H7 (cell line): ENCODE measurements at regions not wholly inside any gene's neighbourhood (a gene's known extent, or its start where the extent isn't known, plus 50 kb on each side); places are given as distances from the start of the nearest gene placed in this dataset.

Experiments
- DNase-seq: peaks from one replicate; pipeline ENCODE4 v3.0.0; 2012
- H3K27me3 ChIP-seq: 2 replicates; pipeline ENCODE4 v1.6.0; 2011; ENCODE audit warnings: mild to moderate bottlenecking, low read length; ENCODE audit not compliant: control insufficient read depth, insufficient read depth
- H3K36me3 ChIP-seq: replicated peaks from 2 replicates; pipeline ENCODE4 v1.5.1; 2011; ENCODE audit warnings: low read length; ENCODE audit not compliant: control insufficient read depth, insufficient read depth
- H3K4me3 ChIP-seq: 2 replicates; pipeline ENCODE4 v1.5.1; 2011; ENCODE audit warnings: low read depth, mild to moderate bottlenecking, control low read depth, low read length, moderate library complexity; ENCODE audit not compliant: insufficient read depth

DNA sequence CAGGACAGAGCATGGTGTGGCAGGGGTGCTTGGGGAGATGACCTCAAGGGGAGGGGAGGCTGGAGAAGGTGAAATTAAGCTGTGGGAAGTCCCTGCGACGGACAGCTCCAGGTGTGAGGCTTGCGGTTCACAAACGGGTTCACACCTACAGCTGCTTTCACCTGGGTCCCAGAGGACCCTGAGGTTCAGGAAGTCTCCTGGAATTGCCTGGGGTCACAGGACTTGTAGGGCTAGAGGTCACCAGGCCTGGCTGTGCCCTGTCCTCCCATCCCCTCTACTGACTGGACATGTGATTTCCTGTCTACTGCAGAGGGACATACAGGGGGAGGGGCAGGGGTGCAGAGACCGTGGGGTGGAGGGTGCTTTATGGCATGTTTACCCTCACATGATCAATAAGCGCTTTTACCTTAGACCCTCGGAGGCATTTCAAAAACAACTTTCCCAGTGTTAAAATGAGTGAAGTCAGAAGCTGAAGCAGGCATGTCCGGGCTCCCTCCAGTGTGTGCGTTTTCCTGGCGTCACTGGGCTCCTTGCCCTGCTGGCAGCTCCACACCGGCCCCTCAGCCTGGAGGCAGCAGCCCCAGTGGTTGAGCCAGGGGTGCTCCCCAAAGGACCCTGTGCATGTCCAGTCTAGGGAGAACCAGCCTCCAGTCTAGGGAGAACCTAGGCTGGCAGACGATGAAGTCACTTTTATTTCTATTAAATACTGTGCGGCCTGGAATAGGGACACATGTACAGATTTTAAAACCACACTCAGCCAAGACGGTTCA lies 66.6 kb upstream of the IGFBP3 start:
- no peaks in the 10 kb centered on the region for H3K27me3 ChIP-seq
- no peak for DNase-seq
- H3K36me3 ChIP-seq = no peaks in the 10 kb centered on the region
- H3K4me3 ChIP-seq = no peak overlapping the region

DNA sequence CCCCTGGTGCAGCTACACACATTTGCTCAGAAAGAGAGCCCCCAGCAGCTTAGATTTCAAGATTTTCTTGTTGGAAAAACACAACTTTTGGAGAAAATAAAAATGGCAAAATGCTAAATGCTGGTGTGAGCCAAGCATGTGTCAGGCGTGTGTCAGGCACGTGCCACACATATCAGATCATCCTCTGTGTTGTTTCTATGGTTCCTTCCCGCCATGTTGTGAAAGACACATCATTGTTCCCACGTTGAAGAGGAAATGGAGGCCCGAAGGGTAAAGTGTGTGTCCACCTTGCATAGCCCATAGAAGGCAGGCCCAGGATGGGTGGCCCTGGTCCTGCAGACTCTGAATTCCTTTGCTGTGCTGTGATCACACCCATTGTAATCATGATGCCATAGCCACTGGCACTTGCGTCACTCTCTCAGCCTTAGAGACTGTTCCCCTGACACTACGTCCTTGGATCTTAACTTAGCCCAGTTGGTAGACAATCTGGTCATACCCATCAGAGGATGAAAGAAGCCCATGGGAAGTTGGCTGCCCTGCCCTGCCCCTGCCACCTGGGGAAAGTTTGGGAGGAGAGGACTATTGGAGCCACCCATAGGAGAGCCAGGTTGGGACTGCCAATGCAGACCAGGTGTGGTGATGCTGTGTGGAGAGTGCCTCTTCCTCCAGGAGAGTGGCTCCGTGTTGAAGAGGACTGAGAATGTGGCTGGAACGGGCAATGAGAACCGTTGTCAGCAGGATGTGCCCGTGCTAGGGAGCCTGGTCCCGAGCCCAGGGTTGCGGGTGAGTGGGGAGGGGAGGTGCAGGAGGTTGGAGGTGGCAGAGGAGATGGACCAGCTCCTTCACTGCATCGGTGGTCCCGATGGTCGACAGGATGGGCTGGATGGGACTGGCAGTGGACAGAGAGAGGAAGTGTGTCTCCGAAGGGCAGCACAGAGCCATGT lies 65.6 kb upstream of the IGFBP3 start:
- H3K27me3 ChIP-seq = no peaks in the 10 kb centered on the region
- no peak for DNase-seq
- no peaks in the 10 kb centered on the region for H3K36me3 ChIP-seq
- H3K4me3 ChIP-seq = no peak overlapping the region

DNA sequence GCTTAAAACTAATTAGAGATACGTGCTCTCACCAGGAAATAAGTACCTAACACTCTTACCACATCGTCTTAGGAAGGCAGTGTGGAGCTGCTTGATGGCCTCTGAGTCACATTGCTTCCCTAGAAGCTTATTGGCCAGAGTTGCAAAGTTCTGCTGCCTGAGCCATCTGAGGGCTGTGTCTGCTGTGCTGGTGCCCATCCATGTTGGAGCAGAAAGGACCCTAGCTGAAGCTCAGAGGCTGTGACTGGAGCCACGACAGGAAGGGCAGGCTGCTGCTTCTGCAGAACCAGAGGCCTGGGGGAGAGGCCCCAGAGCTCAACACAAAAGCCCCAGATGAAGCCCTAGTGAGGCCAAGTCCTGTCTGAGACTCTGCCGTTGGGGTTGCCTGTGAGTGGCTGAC lies 64.8 kb upstream of the IGFBP3 start:
- Histone ChIP-seq H3K27me3 (no peaks in the 10 kb centered on the region), H3K36me3 (no peaks in the 10 kb centered on the region), H3K4me3 (no peak overlapping the region)
- DNase-seq = no peak

DNA sequence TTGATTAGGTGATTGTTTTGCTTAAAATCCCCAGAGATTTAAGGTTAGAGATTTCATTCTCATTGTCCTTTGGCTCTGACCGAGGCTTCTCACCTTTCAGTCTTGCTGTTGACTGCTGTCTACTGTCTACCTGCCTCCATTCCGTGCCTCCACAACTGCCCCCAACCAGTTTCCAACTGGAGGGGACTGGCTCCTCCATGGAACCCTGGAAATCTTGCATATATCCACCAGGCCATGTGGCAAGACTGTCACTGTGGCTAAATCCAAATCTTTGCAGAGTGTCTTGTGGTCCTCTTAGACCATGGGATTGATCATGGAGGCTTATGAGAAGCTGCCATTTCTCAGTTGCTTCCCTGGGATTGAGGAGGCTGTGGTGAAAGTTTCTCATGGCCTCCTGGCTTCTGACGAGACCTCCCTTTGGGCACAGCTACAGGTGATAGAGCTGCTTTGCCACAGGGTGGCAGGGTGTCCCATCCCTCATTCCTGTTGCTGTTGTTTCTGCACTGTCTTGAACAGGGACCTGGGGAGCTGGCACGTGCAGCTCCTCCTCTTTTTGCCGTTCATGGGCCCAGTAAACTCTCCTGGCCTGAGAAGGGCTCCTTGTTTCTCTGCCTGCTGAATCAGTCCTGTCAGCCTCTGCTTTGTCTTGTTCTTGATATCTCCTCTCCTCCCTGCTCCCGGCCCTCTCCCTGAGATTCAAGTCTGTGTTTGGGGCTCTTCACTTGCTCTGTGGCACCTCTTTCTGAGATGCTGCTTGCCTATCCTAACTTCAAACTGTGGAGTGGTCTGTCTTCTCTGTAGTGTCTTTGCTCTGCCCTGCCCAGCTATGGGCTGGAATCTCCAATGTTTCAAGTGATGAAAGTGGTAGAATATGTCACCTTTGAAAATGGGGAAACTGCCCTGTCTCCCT lies 63.6 kb upstream of the IGFBP3 start:
- Histone ChIP-seq H3K36me3 (no peaks in the 10 kb centered on the region), H3K27me3 (no peaks in the 10 kb centered on the region), H3K4me3 (no peak overlapping the region)
- DNase-seq = peak; percentile 29

DNA sequence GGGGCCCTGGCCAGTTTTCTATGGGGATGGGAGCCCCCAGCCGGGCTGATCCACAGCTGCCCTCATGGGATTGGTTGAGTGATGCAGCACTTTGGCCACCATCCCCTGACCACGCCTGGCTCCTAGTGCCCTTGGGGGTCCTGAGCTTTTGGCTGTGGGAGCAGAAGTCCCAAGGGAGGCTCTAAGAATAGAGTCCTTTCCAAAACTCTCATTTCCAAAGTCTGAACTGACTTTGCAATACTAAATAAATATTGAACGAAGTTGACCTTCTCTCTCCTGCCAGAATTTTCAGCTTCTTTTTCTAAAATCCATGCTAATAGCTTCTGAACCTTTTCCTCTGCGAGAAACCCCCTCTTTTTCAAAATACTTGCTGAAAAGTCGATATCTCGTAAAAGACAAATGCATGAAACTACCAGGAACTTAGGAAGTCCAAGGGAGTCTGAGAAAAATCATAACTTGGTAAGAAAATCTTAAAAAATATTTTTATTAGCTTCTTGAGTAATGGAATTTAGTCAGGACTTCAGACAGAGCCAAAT lies 62.7 kb upstream of the IGFBP3 start:
- DNase-seq = no peak
- H3K4me3 ChIP-seq = no peak overlapping the region
- H3K27me3 ChIP-seq = no peaks in the 10 kb centered on the region
- no peaks in the 10 kb centered on the region for H3K36me3 ChIP-seq

DNA sequence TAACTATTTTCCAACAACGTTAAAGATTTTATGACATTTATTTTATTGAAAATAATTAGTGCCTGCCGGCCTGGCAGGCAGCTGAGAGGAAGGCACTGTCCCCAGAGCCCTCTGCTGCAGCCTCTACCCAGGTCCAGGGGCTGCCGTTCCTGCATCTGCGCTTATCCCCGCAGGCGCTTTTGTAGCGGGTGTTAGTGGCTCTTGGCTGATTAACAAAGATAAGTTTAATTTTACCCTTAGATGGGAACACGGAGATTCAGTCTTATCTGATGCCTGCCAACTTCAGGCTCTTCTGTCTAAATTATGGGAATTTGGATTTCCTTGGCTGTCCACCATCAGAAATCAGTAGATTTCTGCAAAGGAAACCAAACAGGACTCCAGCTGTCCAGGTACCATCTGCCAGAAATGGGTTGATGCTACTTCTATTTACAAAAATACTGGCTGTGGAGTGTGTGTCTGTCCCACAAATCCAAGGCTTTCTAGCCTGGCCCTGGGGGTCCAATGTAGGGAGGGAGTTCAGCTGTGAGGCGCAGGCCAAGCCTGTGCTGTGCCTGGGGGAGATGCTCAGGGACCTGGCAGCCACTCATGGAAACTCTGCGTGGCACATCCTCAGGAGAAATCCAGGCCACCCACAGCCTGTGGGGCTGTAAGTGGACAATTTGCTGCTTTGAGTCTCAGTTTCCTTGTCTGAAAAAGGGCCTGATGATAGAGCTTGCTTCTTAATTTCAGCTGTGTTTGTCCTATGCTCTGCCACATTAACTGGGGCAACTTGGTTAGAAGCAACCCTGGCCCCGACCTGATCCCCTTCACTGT lies 62.0 kb upstream of the IGFBP3 start:
- no peaks in the 10 kb centered on the region for H3K36me3 ChIP-seq
- no peaks in the 10 kb centered on the region for H3K27me3 ChIP-seq
- no peak for DNase-seq

DNA sequence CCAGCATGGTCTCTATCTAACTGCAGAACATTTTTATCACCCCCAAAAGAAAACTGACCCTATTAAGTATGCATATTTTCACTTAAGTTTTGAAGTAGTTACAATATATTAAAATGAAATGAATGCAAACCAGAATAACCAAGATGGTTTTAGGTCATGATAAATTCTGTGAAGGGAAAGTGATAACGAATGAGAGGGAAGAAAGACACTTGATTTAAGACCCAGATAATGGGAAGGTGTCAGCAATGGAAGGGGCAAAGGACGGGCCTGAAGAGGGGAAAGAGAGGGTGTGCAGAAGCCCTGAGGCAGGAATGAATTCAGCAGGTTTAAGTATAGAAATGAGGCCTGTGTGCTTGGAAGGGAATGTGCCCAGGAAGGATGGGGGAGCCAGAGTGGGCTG lies 61.1 kb upstream of the IGFBP3 start:
- no peaks in the 10 kb centered on the region for H3K27me3 ChIP-seq
- H3K4me3 ChIP-seq = no peak overlapping the region
- H3K36me3 ChIP-seq = no peaks in the 10 kb centered on the region
- DNase-seq = peak; percentile 13

More for the DNA sequence above, 62.0 kb upstream of the IGFBP3 start:
- H3K4me3 ChIP-seq = no peak overlapping the region

DNA sequence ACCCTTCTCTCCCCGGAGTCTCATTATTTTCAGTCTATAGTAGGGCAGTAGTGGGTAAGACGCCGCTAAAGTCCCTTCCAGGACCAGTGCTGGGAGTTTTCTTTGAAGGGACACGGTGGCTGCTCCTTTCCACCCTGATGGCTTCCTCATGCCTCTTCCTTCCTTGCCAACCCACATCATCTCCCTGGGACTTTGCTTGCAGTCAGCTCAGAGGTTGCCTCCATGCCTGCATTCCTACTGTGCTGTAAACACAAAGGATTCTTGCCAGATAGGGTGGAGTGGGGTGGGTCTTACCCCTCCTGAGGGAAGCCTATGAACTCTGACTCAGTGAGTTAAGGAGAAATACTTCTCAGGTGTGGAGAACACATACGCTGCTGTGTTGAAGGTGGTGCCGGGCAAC lies 59.9 kb upstream of the IGFBP3 start:
- DNase-seq = no peak
- Histone ChIP-seq H3K4me3 (no peak overlapping the region), H3K27me3 (no peaks in the 10 kb centered on the region), H3K36me3 (no peaks in the 10 kb centered on the region)

DNA sequence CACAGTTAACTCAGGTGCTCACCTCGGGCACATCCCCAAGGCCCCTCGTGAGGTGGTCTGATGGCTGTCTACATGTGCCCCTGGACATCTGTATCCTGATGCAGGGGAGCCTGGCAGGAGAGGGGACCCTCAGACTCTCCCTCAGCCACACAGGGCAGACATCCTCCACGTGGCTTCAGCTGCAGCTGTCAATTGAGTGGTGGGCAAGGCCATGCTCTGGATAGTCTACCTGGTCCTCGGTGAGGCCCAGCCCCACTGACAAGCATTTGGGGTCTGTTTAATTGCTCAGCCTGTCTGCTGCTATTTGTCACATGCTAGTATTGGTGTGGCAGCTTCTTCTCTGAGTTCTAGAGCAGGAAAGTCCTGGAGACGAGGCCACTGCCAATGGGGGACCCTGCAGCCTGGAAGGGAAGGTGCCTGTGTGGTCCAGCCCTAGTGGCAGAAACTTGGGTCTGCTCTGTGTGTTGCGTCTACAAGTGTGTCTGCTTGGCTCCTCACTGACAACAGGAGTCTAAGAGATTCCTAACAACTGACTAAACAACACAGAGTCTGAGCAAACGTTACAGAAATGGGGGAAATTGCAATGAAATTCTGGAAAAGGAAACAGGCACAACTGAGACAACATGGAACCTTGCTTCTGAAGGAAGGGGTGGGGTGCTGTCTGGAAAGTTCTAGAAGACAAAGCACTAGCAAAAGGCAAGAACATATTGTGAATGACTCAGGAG lies 59.3 kb upstream of the IGFBP3 start:
- no peak for DNase-seq
- no peaks in the 10 kb centered on the region for H3K27me3 ChIP-seq
- H3K36me3 ChIP-seq = no peaks in the 10 kb centered on the region
- no peak overlapping the region for H3K4me3 ChIP-seq

DNA sequence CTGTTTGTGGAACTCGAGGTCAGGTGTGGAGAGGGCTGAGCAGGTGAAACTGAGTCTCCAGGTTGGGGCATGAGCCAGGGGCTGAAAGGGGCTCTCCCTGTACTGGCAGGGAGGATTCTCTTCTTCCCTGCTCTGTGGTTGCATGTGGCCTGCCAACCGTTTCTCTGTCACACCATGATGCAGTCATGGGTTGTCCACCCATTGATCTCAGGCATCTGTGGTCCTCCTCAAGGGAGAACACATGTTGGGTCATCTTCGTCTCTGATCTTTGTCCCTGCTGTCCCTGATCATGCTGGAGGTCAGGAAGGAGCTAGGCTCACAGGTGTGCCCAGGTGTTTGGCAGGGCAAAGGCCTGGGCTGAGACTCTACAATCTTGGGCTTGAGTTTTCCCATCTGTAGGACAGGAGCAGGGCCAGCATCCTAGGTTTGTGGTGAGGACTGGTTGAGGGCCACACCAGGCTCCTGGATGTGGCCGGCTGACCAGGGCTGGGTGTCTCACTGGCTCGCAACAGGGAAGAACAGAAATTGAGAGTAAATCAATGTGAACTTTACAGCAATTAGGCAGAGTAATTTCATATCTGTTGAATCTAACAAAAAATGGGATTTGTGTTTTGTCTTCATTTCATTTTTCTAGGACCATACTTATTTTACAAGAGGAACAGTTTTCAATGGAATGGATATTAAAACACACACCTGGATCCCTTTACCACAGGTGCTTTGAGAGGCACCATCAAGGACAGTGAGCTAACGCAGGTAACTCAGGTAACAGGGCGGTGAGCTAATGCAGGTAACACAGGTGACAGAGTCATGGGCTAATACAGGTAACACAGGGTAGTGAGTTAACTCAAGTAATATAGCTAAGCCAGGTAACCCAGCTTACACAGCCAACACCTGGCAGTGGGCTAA lies 58.5 kb upstream of the IGFBP3 start:
- H3K4me3 ChIP-seq = no peak overlapping the region
- no peaks in the 10 kb centered on the region for H3K36me3 ChIP-seq
- no peaks in the 10 kb centered on the region for H3K27me3 ChIP-seq
- no peak for DNase-seq

DNA sequence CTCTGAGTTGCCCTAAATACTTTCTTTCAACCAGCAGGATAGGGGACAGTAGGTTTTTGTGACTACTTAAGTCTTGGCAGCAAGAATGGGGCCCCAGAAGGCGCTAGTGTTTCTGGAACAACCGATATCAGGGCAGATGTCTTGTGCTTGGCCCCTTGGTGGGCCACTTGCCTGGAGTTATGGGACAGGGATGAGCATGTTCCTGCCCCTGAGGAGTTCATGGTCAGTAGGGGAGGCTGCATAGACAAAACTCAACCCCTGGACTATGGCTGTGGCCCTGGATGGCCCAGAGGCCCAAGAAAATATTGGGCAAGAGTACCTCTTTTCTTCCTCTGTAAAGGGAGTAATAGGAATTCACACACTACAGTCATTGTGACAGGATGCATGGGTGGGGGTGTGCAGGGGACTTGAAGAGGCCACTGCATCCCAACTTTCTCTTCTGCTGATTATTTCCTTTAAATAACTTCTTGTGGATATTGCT lies 57.7 kb upstream of the IGFBP3 start:
- peak; percentile 28 for DNase-seq
- Histone ChIP-seq H3K27me3 (no peaks in the 10 kb centered on the region), H3K4me3 (no peak overlapping the region), H3K36me3 (no peaks in the 10 kb centered on the region)

DNA sequence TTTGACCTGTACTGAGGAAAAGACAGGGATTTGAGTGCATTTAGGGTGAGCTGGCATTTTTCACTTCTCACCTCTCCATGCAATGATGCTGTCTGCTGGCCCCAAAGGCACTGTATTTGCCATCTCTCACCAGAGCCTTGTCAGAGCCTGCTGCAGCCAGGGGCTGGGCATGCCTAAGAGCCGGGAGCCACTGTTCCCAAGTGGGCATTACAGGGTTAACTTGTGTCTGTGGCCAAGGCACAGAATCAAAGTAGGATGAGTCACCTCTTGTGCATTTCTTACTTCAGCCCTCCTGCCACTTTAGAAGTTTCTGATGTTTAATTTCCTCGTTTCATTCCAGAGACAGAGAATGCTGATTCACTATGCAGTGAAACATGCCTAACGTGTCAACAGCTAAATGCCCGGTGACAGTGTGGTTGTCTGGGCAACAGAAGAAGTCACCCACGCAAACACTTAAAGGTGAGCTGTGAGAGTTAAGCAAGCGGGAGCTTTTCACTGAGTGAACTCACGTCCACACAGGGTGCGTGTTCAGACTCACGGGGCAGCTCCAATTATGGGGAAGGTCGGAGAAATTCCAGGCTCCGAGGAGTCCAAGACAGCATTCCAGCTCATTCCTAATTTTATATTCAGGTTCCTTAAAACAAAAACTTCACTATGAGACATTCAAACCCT lies 57.1 kb upstream of the IGFBP3 start:
- H3K4me3 ChIP-seq = no peak overlapping the region
- H3K27me3 ChIP-seq = no peaks in the 10 kb centered on the region
- DNase-seq = peak; percentile 63
- no peaks in the 10 kb centered on the region for H3K36me3 ChIP-seq
